OCI-LY3 (cell line): ENCODE measurements at regions not wholly inside any gene's neighbourhood (a gene's known extent, or its start where the extent isn't known, plus 50 kb on each side); places are given as distances from the start of the nearest gene placed in this dataset.

ENCODE experiments used
- H2AFZ ChIP-seq: fragments of 200-600, 300-600 bp; shearing (Covaris generic); 2 replicates; pipeline ENCODE4 v1.6.0; 2014; ENCODE audit warnings: antibody characterized with exemption, low read depth, low read length
- H3K27ac ChIP-seq: fragments of 200-600, 300-600 bp; sonication (generic); 2 replicates; pipeline ENCODE4 v1.5.1; 2014; ENCODE audit warnings: mild to moderate bottlenecking, low read length, moderate library complexity, mixed read lengths
- H3K27me3 ChIP-seq: fragments of 200-600, 300-600 bp; sonication (generic); 2 replicates; pipeline ENCODE4 v1.6.1; 2014; ENCODE audit warnings: low read depth, low read length, mixed read lengths
- H3K36me3 ChIP-seq: fragments of 200-600, 300-600 bp; sonication (generic); replicated peaks from 2 replicates; pipeline ENCODE3; 2014; ENCODE audit warnings: low read depth, low read length, mixed read lengths
- H3K4me1 ChIP-seq: fragments of 300-600, 200-600 bp; sonication (generic); 2 replicates; pipeline ENCODE4 v1.6.1; 2014; ENCODE audit warnings: low read length, mixed read lengths
- H3K4me2 ChIP-seq: fragments of 200-600, 300-600 bp; sonication (generic); 2 replicates; pipeline ENCODE4 v1.6.1; 2014; ENCODE audit warnings: low read length, mixed read lengths
- H3K4me3 ChIP-seq: fragments of 300-600, 200-600 bp; sonication (generic); 2 replicates; pipeline ENCODE4 v1.5.1; 2014; ENCODE audit warnings: antibody characterized with exemption, mild to moderate bottlenecking, low read length, moderate library complexity
- H3K79me2 ChIP-seq: fragments of 300-600, 200-600 bp; shearing (Covaris generic); 2 replicates; pipeline ENCODE4 v1.6.1; 2014; ENCODE audit warnings: mild to moderate bottlenecking, low read length, mixed read lengths
- H3K9ac ChIP-seq: fragments of 300-600, 200-600 bp; shearing (Covaris generic); 2 replicates; pipeline ENCODE4 v1.6.0; 2014; ENCODE audit warnings: mild to moderate bottlenecking, low read length, moderate library complexity
- H3K9me3 ChIP-seq: fragments of 200-600, 300-600 bp; shearing (Covaris generic); 2 replicates; pipeline ENCODE4 v1.6.1; 2014; ENCODE audit warnings: low read length, mixed read lengths; ENCODE audit not compliant: insufficient read depth
- H4K20me1 ChIP-seq: fragments of 200-600, 300-600 bp; sonication (generic); 2 replicates; pipeline ENCODE4 v1.6.1; 2016; ENCODE audit warnings: low read length, mixed read lengths; ENCODE audit not compliant: insufficient read depth
- CTCF ChIP-seq: fragments of 200-600, 300-600 bp; sonication (generic); IDR thresholded peaks from 2 replicates; pipeline ENCODE4 v1.5.1; 2014; ENCODE audit warnings: antibody characterized with exemption, low read length, low read depth
- EZH2phosphoT487 ChIP-seq: fragments of 200-600 bp; shearing (Covaris generic); IDR thresholded peaks from 2 replicates; pipeline ENCODE4 v1.6.1; 2018; ENCODE audit warnings: antibody characterized with exemption, mixed run types, low read depth

- Histone ChIP-seq H3K4me1 (peaks cover 16% of the 10 kb centered on the region), H3K27me3 (peaks cover 10% of the 10 kb centered on the region), H3K4me3 (no peak overlapping the region), H3K79me2 (no peaks in the 10 kb centered on the region), H2AFZ (no peak overlapping the region), H3K36me3 (no peaks in the 10 kb centered on the region), H3K4me2 (no peak overlapping the region), H3K9ac (no peak overlapping the region), H3K27ac (no peak overlapping the region), H3K9me3 (no peaks in the 10 kb centered on the region), H4K20me1 (no peaks in the 10 kb centered on the region)
- no peak for TF ChIP-seq CTCF
- TF ChIP-seq EZH2phosphoT487, result no peak
Observed at GRCh38 chr3:17845026-17845812, 102.8 kb upstream of the TBC1D5 start.

- Histone ChIP-seq H3K9ac (no peak overlapping the region), H3K4me3 (no peak overlapping the region), H3K79me2 (no peaks in the 10 kb centered on the region), H4K20me1 (no peaks in the 10 kb centered on the region), H2AFZ (no peak overlapping the region), H3K9me3 (no peaks in the 10 kb centered on the region), H3K27me3 (peaks cover 12% of the 10 kb centered on the region), H3K27ac (no peak overlapping the region), H3K4me1 (peaks cover 23% of the 10 kb centered on the region), H3K36me3 (no peaks in the 10 kb centered on the region), H3K4me2 (no peak overlapping the region)
- TF ChIP-seq EZH2phosphoT487, result no peak
- no peak for TF ChIP-seq CTCF
Observed at GRCh38 chr3:17844236-17844635, 101.8 kb upstream of the TBC1D5 start.

GRCh38 chr3:17841190-17841828 is 98.9 kb upstream of the TBC1D5 start:
- peak overlapping the region; percentile 66 for H3K4me2 ChIP-seq
- no peaks in the 10 kb centered on the region for H3K9me3 ChIP-seq
- no peak overlapping the region for H3K27ac ChIP-seq
- H3K4me3 ChIP-seq, result peak overlapping the region; percentile 50
- no peak overlapping the region for H2AFZ ChIP-seq
- H3K36me3 ChIP-seq, result no peaks in the 10 kb centered on the region
- H3K9ac ChIP-seq, result no peak overlapping the region
- no peaks in the 10 kb centered on the region for H3K79me2 ChIP-seq
- TF ChIP-seq EZH2phosphoT487, result no peak
- TF ChIP-seq CTCF, result peak; percentile 100
- no peaks in the 10 kb centered on the region for H4K20me1 ChIP-seq
- peaks cover 16% of the 10 kb centered on the region for H3K4me1 ChIP-seq
- peaks cover 40% of the 10 kb centered on the region for H3K27me3 ChIP-seq

- Histone ChIP-seq H3K27me3 (peaks cover 44% of the 10 kb centered on the region), H3K36me3 (no peaks in the 10 kb centered on the region), H3K4me2 (peak overlapping the region; percentile 66), H4K20me1 (no peaks in the 10 kb centered on the region), H3K9me3 (no peaks in the 10 kb centered on the region), H3K27ac (no peak overlapping the region), H3K9ac (no peak overlapping the region), H3K79me2 (no peaks in the 10 kb centered on the region), H3K4me1 (peaks cover 16% of the 10 kb centered on the region), H2AFZ (no peak overlapping the region), H3K4me3 (peak overlapping the region; percentile 50)
- TF ChIP-seq EZH2phosphoT487, result no peak
Observed at GRCh38 chr3:17840651-17841050, 98.2 kb upstream of the TBC1D5 start.
